ENCODE measurements at regions not wholly inside any gene's neighbourhood (a gene's known extent, or its start where the extent isn't known, plus 50 kb on each side); places are given as distances from the start of the nearest gene placed in this dataset.
A peak's percentile ranks its signal among the peaks of the same experiment; 100 is the strongest.

- Histone ChIP-seq H3K4me3 (no peak overlapping the region), H3K4me1 (peaks cover 9 to 35% (median 27%) of the 10 kb centered on the region in 10 experiments), H3K27me3 (no peaks in the 10 kb centered on the region), H3K9me3 (replicated peaks in 1 of 11) (peaks cover 15 to 21% (median 17%) of the 10 kb centered on the region in 11 experiments), H3K9ac (no peak overlapping the region), H3K27ac (no peak overlapping the region), H3K4me2 (peak overlapping the region in 8 of 11 experiments; percentile 6 to 55 (median 42); a peak in 15 of 22 replicates), H3K36me3 (no peaks in the 10 kb centered on the region), H4K20me1 (no peaks in the 10 kb centered on the region)
- TF ChIP-seq Cebpa-rat (IDR thresholded peaks at IDR 0.05): no peak
Observed at GRCh38 chr10:2933924-2934323, 133.4 kb upstream of the PFKP start.

- H3K9me3 ChIP-seq (replicated peaks in 1 of 11): peaks cover 15 to 21% (median 17%) of the 10 kb centered on the region in 11 experiments
- no peak overlapping the region for H3K27ac ChIP-seq
- H3K4me3 ChIP-seq: no peak overlapping the region
- no peaks in the 10 kb centered on the region for H4K20me1 ChIP-seq
- no peaks in the 10 kb centered on the region for H3K27me3 ChIP-seq
- H3K9ac ChIP-seq: no peak overlapping the region
- H3K4me1 ChIP-seq: peaks cover 9 to 36% (median 27%) of the 10 kb centered on the region in 10 experiments
- TF ChIP-seq Cebpa-rat (IDR thresholded peaks at IDR 0.05): no peak
- H3K36me3 ChIP-seq: no peaks in the 10 kb centered on the region
- peak overlapping the region in 8 of 11 experiments; percentile 6 to 55 (median 42); a peak in 14 of 22 replicates for H3K4me2 ChIP-seq
Observed at GRCh38 chr10:2933519-2933918, 133.8 kb upstream of the PFKP start.

- Histone ChIP-seq H3K4me2 (peak overlapping the region in 2 of 11 experiments; percentile 48 to 55; a peak in 2 of 22 replicates), H3K36me3 (no peaks in the 10 kb centered on the region), H3K4me3 (no peak overlapping the region), H3K9ac (no peak overlapping the region), H3K27me3 (no peaks in the 10 kb centered on the region), H3K4me1 (peaks cover 9 to 41% (median 29%) of the 10 kb centered on the region in 10 experiments), H3K9me3 (replicated peaks in 1 of 11) (peaks cover 15 to 21% (median 17%) of the 10 kb centered on the region in 11 experiments), H4K20me1 (no peaks in the 10 kb centered on the region), H3K27ac (peak overlapping the region in 1 of 11 experiments; percentile 10; a peak in 1 of 22 replicates)
- TF ChIP-seq Cebpa-rat (IDR thresholded peaks at IDR 0.05): no peak
Observed at GRCh38 chr10:2933071-2933470, 134.3 kb upstream of the PFKP start.

GRCh38 chr10:2929480-2930258 is 137.7 kb upstream of the PFKP start:
- no peak overlapping the region for H3K4me2 ChIP-seq
- no peak overlapping the region for H3K9ac ChIP-seq
- no peak overlapping the region for H3K27ac ChIP-seq
- peaks cover 15 to 18% (median 17%) of the 10 kb centered on the region in 11 experiments for H3K9me3 ChIP-seq (replicated peaks in 1 of 11)
- H3K27me3 ChIP-seq: no peaks in the 10 kb centered on the region
- H3K36me3 ChIP-seq: no peaks in the 10 kb centered on the region
- TF ChIP-seq Cebpa-rat (IDR thresholded peaks at IDR 0.05): no peak
- H3K4me1 ChIP-seq: peaks cover 16 to 57% (median 51%) of the 10 kb centered on the region in 10 experiments
- H3K4me3 ChIP-seq: no peak overlapping the region
- H4K20me1 ChIP-seq: no peaks in the 10 kb centered on the region

- no peak overlapping the region for H3K9ac ChIP-seq
Observed at GRCh38 chr10:2927958-2928840, 139.1 kb upstream of the PFKP start.

GRCh38 chr10:2926918-2927660 is 140.3 kb upstream of the PFKP start:
- H4K20me1 ChIP-seq: no peaks in the 10 kb centered on the region
- H3K27me3 ChIP-seq: no peaks in the 10 kb centered on the region; a peak in 1 of 22 replicates
- peaks cover 16 to 47% (median 39%) of the 10 kb centered on the region in 10 experiments for H3K4me1 ChIP-seq
- TF ChIP-seq Cebpa-rat (IDR thresholded peaks at IDR 0.05): no peak
- 0 out of 22 replicates have a peak overlapping the region, but pooled peaks of 1 of the 11 experiments have one; percentile 14 for H3K9ac ChIP-seq
- no peak overlapping the region for H3K4me3 ChIP-seq
- peaks cover 12 to 28% (median 18%) of the 10 kb centered on the region in 11 experiments for H3K9me3 ChIP-seq (replicated peaks in 1 of 11)
- H3K4me2 ChIP-seq: peak overlapping the region in 9 of 11 experiments; percentile 61 to 89 (median 78); a peak in 18 of 22 replicates
- no peak overlapping the region for H3K27ac ChIP-seq
- H3K36me3 ChIP-seq: no peaks in the 10 kb centered on the region

More at GRCh38 chr10:2927958-2928840, 139.1 kb upstream of the PFKP start:
- no peak for TF ChIP-seq Cebpa-rat (IDR thresholded peaks at IDR 0.05)
- Histone ChIP-seq H3K27ac (no peak overlapping the region), H4K20me1 (no peaks in the 10 kb centered on the region), H3K4me1 (peaks cover 16 to 50% (median 40%) of the 10 kb centered on the region in 10 experiments), H3K27me3 (no peaks in the 10 kb centered on the region; a peak in 1 of 22 replicates), H3K4me3 (no peak overlapping the region), H3K4me2 (peak overlapping the region in 9 of 11 experiments; percentile 14 to 89 (median 78); a peak in 15 of 22 replicates), H3K9me3 (replicated peaks in 1 of 11) (peaks cover 16 to 28% (median 23%) of the 10 kb centered on the region in 11 experiments), H3K36me3 (no peaks in the 10 kb centered on the region)

- Histone ChIP-seq H3K4me1 (peaks cover 16 to 54% (median 41%) of the 10 kb centered on the region in 10 experiments), H3K27ac (peak overlapping the region in 4 of 11 experiments; percentile 29 to 60 (median 44); a peak in 5 of 22 replicates), H3K27me3 (no peaks in the 10 kb centered on the region; a peak in 1 of 22 replicates), H3K9ac (peak overlapping the region in 2 of 11 experiments; percentile 5 to 35; a peak in 4 of 22 replicates), H3K4me3 (no peak overlapping the region), H3K36me3 (no peaks in the 10 kb centered on the region), H3K9me3 (replicated peaks in 1 of 11) (peaks cover 0 to 17% (median 7%) of the 10 kb centered on the region in 11 experiments; a peak in 10 of 22 replicates), H3K4me2 (peak overlapping the region; percentile 61 to 89 (median 78)), H4K20me1 (no peaks in the 10 kb centered on the region)
- TF ChIP-seq Cebpa-rat (IDR thresholded peaks at IDR 0.05): no peak
Observed at GRCh38 chr10:2925631-2926030, 141.7 kb upstream of the PFKP start.

GRCh38 chr10:2924431-2924830 is 142.9 kb upstream of the PFKP start:
- Histone ChIP-seq H3K9ac (no peak overlapping the region), H3K27me3 (no peaks in the 10 kb centered on the region; a peak in 1 of 22 replicates), H3K27ac (no peak overlapping the region), H3K36me3 (no peaks in the 10 kb centered on the region), H4K20me1 (no peaks in the 10 kb centered on the region), H3K9me3 (replicated peaks in 1 of 11) (peaks cover 0 to 17% (median 7%) of the 10 kb centered on the region in 11 experiments; a peak in 10 of 22 replicates), H3K4me1 (peaks cover 16 to 60% (median 42%) of the 10 kb centered on the region in 10 experiments), H3K4me2 (peak overlapping the region in 9 of 11 experiments; percentile 61 to 89 (median 78); a peak in 14 of 22 replicates), H3K4me3 (no peak overlapping the region)
- TF ChIP-seq Cebpa-rat (IDR thresholded peaks at IDR 0.05): no peak

All from BLaER1 treated with 17β-estradiol and CSF1 and Interleukin-3, amounts not matched to agents 10 nM and 100 nM (cell line).